Right lobe of liver (tissue), 6 donors: ENCODE measurements at regions not wholly inside any gene's neighbourhood (a gene's known extent, or its start where the extent isn't known, plus 50 kb on each side); places are given as distances from the start of the nearest gene placed in this dataset.

Experiments
- ATAC-seq, 4 donors: fragments of 200-7000 bp; cut with Tn5 transposase; one replicate each; pipeline ENCODE4 v1.9.1; 2020; ENCODE audit warnings: mild to moderate bottlenecking in 4 of 4, moderate library complexity in 4 of 4
- DNase-seq, 3 donors: peaks; one replicate each; pipeline ENCODE4 v3.0.0-alpha.2; 2020
- H3K27ac ChIP-seq, 3 donors: fragments of 200-600 bp; one replicate each; pipeline ENCODE4 v1.8.0; 2022
- H3K27me3 ChIP-seq, 2 donors: fragments of 200-600 bp; one replicate each; pipeline ENCODE4 v1.8.0; 2022
- H3K36me3 ChIP-seq, 4 donors: fragments of 200-600 bp; sonication (generic) in 1 of 4; one replicate each; pipeline versions ENCODE4 v1.5.1 to v1.8.0; 2017 to 2022; ENCODE audit warnings: control low read depth in 1 of 4
- H3K4me1 ChIP-seq, 4 donors: fragments of 200-600 bp; sonication (generic) in 1 of 4; one replicate each; pipeline versions ENCODE4 v1.5.1 to v1.8.0; 2017 to 2022; ENCODE audit warnings: control low read depth in 1 of 4
- H3K4me3 ChIP-seq, 3 donors: fragments of 200-600 bp; one replicate each; pipeline ENCODE4 v1.8.0; 2022
- H3K9me3 ChIP-seq, 4 donors: fragments of 200-600 bp; sonication (generic) in 1 of 4; one replicate each; pipeline versions ENCODE4 v1.5.1 to v1.8.0; 2017 to 2022; ENCODE audit warnings: control low read depth in 1 of 4
- POLR2A ChIP-seq: fragments of 450-650 bp; IDR thresholded peaks from one replicate; pipeline ENCODE4 v1.6.1; 2017; ENCODE audit warnings: antibody characterized with exemption, mild to moderate bottlenecking
- whole genome bisulfite sequencing: methylation state at CpG from one replicate; pipeline ENCODE4 v1.1.6; 2018; ENCODE audit warnings: low coverage, low lambda C conversion rate; ENCODE audit not compliant: insufficient coverage; ENCODE audit errors: missing lambda C conversion rate; 5-methylcytosine and 5-hydroxymethylcytosine counted together
- intact Hi-C, 2 donors: fragments of 100-400 bp; cut with DNase I; formaldehyde crosslinking; loops; one replicate each; pipeline versions ENCODE4 v1.11.2 to v1.14.1; 2022
- TF ChIP-seq, protein P1 (sequence below), 4 donors: fragments of 200-600 bp in 3 of 4; fragments of 450-650 bp in 1 of 4; IDR thresholded peaks; one replicate each; pipeline versions ENCODE4 v1.5.1 to v1.8.0; 2016 to 2022; ENCODE audit warnings: antibody characterized with exemption in 4 of 4, mild to moderate bottlenecking in 2 of 4
- donor health status: DM: no; HTN: yes; CAD: no.
- donor health status: DM: no; HTN: no; CAD: no.
- donor health status: DM: no; HTN: no; CAD: no.
- donor health status: DM: no; HTN: yes; CAD: no.
- donor health status: DM: no; HTN: yes; CAD: no.

DNA sequence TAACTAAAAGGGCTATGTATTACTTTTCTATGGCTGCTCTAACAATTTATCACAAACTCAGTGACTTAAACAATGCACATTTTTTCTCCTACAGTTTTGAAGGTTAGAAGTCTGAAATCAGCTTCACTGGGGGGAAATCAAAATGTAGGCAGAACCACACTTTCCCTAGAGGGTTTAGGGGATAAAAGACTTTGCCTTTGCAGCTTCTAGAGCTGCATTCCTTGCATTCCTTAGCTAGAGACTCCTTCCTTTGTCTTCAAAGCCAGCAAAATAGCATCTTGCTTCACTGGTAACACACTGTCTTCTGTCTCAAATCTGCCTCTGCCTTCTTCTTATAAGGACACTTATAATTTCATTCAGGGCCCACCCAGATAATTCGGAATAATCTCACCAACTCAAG, 152.4 kb upstream of the SPIN4 start:
- Histone ChIP-seq H3K27me3 (no peaks in the 10 kb centered on the region), H3K9me3 (no peaks in the 10 kb centered on the region), H3K27ac (no peak overlapping the region), H3K36me3 (no peaks in the 10 kb centered on the region), H3K4me3 (no peak overlapping the region), H3K4me1 (no peaks in the 10 kb centered on the region)
- intact Hi-C loops: no loop called here
- no peak for ATAC-seq
- no peak for DNase-seq
- 46% methylated on average over 1 of the region's 1 CpG for WGBS
- TF ChIP-seq POLR2A: no peak
- TF ChIP-seq, protein P1, sequence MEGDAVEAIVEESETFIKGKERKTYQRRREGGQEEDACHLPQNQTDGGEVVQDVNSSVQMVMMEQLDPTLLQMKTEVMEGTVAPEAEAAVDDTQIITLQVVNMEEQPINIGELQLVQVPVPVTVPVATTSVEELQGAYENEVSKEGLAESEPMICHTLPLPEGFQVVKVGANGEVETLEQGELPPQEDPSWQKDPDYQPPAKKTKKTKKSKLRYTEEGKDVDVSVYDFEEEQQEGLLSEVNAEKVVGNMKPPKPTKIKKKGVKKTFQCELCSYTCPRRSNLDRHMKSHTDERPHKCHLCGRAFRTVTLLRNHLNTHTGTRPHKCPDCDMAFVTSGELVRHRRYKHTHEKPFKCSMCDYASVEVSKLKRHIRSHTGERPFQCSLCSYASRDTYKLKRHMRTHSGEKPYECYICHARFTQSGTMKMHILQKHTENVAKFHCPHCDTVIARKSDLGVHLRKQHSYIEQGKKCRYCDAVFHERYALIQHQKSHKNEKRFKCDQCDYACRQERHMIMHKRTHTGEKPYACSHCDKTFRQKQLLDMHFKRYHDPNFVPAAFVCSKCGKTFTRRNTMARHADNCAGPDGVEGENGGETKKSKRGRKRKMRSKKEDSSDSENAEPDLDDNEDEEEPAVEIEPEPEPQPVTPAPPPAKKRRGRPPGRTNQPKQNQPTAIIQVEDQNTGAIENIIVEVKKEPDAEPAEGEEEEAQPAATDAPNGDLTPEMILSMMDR (IDR thresholded peaks at IDR 0.05): no peak

DNA sequence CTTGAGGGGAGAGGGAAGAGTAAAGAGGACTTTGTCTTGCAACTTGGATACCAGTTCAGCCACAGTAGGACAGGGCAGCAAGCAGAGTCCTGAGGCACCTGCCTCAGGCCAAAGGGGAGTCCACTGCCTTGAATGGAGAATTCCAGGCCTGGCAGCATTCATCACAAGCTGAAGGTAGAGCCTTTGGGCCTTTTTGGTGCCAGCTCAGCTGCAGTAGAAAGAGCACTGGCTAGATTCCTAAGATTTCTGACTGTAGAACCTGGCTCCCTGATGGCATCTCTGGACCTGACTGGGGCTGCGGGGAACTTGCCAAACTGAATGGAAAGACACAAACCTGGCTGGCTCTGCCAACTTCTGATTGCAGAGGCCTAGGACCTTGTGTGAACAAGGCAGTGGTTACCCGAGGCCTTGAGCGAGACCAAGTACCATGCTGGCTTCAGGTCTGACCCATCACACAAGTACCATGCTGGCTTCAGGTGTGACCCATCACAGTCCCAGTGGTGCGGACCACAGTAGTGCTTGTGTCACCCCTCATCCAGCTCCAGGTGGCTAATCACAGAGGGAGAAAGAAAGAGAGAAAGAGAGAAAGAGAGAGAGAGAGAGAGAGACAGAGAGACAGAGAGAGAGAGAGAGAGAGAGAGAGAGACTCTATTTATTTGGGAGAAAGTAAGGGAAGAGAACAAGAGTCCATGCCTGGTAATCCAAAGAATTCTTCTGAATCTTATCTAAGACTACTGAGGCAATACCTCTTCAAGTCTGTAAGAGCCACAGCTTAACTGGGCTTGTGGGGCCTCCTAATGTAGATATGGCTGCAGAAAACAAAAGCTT, 137.6 kb upstream of the SPIN4 start:
- H3K4me1 ChIP-seq: no peaks in the 10 kb centered on the region
- no peaks in the 10 kb centered on the region for H3K27me3 ChIP-seq
- H3K4me3 ChIP-seq: no peak overlapping the region
- intact Hi-C loops: no loop called here
- no peaks in the 10 kb centered on the region for H3K9me3 ChIP-seq
- WGBS: 80% methylated on average over 1 of the region's 4 CpGs
- TF ChIP-seq POLR2A: no peak
- TF ChIP-seq, protein P1 (IDR thresholded peaks at IDR 0.05): no peak
- ATAC-seq: peak in 1 of 4 donors; percentile 37
- DNase-seq: no peak
- H3K36me3 ChIP-seq: no peaks in the 10 kb centered on the region
- H3K27ac ChIP-seq: no peak overlapping the region

DNA sequence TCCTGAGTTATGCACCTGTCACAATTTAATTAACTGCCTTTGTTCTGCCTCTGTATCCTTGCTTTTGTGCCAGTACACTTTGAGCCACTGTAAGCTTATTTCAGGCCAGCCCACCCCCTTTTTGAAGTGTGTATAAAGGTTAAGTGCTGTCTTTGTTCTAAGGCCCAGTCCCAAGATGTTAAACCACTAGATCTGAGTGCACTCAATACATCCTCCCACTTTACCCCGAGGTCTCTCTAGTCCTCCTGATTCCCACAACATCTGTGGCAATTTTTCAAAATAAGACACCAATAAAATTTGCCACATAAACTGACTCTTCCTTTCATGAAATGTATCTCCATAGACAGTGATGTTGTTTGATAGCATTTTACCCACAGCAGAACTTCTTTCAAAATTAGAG, 124.1 kb upstream of the SPIN4 start:
- DNase-seq: no peak
- TF ChIP-seq, protein P1 (IDR thresholded peaks at IDR 0.05): no peak
- TF ChIP-seq POLR2A: no peak
- no peak overlapping the region for H3K27ac ChIP-seq
- peaks cover 0 to 25% (median 0%) of the 10 kb centered on the region in 4 donors for H3K9me3 ChIP-seq
- no peaks in the 10 kb centered on the region for H3K27me3 ChIP-seq
- intact Hi-C loops: no loop called here
- no peaks in the 10 kb centered on the region for H3K36me3 ChIP-seq
- no peaks in the 10 kb centered on the region for H3K4me1 ChIP-seq
- WGBS: 55% methylated on average over 1 of the region's 1 CpG
- ATAC-seq: no peak
- no peak overlapping the region for H3K4me3 ChIP-seq

DNA sequence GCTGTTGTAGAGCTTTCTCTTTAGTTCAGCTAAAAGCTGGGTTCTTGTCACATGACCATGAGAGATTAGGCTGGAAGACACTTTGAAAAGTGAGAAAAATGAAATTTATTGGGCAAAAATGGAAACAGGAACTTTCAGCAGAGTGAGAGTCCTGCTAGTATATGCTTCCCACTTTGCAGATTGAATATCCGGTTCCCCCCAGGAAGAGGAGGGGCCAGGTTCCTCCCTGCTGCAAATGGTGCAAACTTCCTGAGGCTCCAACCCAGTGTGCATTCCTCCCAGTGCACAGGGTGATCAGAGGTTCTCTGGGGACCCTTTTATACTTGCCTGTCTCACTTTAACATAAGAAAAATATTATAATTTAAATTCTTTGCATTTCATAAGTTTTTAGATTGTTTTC, 119.9 kb upstream of the SPIN4 start:
- H3K4me3 ChIP-seq: no peak overlapping the region
- 71% methylated on average over 1 of the region's 1 CpG for WGBS
- no peak for ATAC-seq

More for the DNA sequence above, 119.9 kb upstream of the SPIN4 start:
- Histone ChIP-seq H3K9me3 (peaks cover 0 to 27% (median 0%) of the 10 kb centered on the region in 4 donors), H3K27me3 (no peaks in the 10 kb centered on the region), H3K36me3 (no peaks in the 10 kb centered on the region), H3K4me1 (no peaks in the 10 kb centered on the region), H3K27ac (no peak overlapping the region)
- no peak for DNase-seq
- intact Hi-C loops: no loop called here
- TF ChIP-seq POLR2A: no peak
- TF ChIP-seq, protein P1 (IDR thresholded peaks at IDR 0.05): no peak
